NT2/D1 (cell line): ENCODE measurements at regions not wholly inside any gene's neighbourhood (a gene's known extent, or its start where the extent isn't known, plus 50 kb on each side); places are given as distances from the start of the nearest gene placed in this dataset.

ENCODE experiments used
- YY1 ChIP-seq: IDR thresholded peaks from 2 replicates; pipeline ENCODE4 v1.6.1; 2011; ENCODE audit not compliant: insufficient read length, insufficient read depth
- ZNF274 ChIP-seq: IDR thresholded peaks from 2 replicates; pipeline ENCODE4 v1.6.1; 2011; ENCODE audit warnings: mild to moderate bottlenecking, low read depth, low read length

DNA sequence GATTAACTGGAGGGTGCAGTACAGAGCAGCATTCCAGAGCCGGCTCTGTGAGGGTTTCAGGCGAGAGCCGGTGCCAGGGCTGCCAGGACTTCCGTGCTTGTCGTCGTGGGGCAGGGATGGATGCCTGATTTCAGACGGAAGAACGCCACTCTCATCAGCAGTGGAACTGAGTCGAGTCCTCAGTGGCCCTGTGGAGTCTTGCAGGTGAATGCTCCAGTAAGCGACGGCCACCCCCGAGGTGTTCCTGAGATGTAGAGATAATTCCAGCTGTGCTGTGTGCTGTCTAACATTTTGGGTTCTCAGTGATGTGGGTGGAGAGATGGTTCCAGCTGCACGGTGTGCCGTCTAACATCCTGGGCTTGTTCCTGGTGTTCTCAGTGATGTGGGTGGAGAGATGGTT lies 103.1 kb upstream of the ALKAL2 start:
- TF ChIP-seq ZNF274 (no peak), YY1 (no peak)
